ENCODE measurements at regions not wholly inside any gene's neighbourhood (a gene's known extent, or its start where the extent isn't known, plus 50 kb on each side); places are given as distances from the start of the nearest gene placed in this dataset.
"Not testable (repeated sequence)": the region's sequence is repeated elsewhere in the genome, so short reads cannot be mapped to it uniquely, and the experiment has no call there.

GRCh38 chr14:104252256-104253215, 114.1 kb downstream of the KIF26A start:
- no peak for DNase-seq

DNA sequence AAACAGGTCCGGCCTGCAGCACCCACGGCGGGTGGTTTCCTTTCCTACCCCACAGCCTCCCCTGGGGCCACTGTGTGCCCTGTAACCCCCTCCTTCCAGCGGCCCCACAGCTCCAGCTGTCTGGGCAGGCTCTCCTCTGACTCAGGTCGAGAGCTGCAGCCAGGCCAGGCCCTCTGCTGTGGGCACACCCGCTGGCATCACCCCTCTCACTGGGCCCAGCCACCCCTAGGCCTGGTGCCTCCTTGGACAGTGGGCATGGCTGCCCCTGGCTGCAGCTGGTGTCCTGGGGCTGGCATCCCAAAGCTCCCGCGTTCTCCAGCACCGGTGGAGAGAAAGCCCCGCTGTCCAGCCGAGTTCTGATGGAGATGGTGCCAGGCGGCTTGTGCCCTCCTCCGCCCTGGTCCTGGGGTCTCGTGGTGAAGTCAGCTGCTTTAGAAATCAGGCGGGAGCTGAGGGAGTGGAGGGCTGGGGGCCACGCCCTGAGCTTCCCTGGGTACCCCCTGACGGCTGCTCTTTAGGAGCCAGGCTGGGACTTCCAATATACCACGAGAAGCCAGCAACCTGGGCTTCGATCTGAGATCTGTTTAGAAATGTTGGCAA, 114.9 kb downstream of the KIF26A start:
- DNase-seq, result no peak

GRCh38 chr14:104253901-104254353, 115.5 kb downstream of the KIF26A start:
- no peak for DNase-seq

DNA sequence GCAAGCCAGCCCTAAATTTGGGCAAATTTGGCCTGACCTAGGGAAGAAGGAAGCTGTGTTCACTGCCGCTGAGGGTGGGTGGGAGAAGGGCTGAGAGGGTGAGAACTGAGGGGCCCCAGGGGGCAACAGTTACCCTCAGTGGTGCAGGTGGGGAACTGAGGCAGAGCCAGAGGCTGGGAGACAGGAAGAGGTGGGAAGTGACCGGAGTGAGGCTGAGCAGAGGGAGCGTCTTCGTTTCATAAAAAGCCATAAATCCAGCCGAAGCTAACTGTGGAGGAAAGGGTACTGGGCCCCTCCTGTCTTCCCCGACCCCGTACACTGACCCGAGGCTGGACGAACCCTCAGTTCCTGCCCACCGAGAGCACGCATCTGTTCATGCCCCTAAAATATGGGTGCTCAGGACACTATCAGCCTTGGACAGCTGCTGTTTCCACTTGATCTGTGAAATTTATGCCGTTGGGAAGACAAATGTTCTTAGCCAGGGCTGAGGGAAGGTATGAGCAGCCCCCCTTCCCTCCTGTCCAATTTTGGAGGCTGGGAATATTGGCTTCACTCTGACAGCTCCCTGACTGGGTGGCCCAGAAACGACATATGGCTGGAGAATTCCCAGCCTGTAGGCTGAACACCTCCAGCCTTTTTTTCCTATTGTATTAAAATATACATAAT, 116.5 kb downstream of the KIF26A start:
- DNase-seq, result no peak

DNA sequence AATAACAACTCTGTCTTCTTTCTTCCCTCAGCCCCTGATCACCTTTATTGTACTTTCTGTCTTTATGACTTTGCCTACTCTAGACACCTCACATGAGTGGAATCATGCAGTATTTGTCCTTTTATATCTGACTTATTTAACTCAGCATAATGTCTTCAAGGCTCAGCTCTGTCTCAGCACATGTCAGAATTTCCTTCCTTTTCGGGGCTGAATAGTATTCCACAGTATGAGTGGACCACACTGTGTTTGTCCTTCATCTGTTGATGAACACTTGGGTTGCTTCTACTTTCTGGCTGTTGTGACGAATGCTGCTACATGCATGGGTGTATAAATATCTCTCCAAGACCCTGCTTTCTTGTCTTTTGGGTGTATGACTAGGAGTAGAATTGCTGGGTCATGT, 117.6 kb downstream of the KIF26A start:
- no peak for DNase-seq

GRCh38 chr14:104262515-104263514, 124.4 kb downstream of the KIF26A start:
- DNase-seq, result no peak

GRCh38 chr14:104263675-104264358, 125.4 kb downstream of the KIF26A start:
- no peak for DNase-seq

DNA sequence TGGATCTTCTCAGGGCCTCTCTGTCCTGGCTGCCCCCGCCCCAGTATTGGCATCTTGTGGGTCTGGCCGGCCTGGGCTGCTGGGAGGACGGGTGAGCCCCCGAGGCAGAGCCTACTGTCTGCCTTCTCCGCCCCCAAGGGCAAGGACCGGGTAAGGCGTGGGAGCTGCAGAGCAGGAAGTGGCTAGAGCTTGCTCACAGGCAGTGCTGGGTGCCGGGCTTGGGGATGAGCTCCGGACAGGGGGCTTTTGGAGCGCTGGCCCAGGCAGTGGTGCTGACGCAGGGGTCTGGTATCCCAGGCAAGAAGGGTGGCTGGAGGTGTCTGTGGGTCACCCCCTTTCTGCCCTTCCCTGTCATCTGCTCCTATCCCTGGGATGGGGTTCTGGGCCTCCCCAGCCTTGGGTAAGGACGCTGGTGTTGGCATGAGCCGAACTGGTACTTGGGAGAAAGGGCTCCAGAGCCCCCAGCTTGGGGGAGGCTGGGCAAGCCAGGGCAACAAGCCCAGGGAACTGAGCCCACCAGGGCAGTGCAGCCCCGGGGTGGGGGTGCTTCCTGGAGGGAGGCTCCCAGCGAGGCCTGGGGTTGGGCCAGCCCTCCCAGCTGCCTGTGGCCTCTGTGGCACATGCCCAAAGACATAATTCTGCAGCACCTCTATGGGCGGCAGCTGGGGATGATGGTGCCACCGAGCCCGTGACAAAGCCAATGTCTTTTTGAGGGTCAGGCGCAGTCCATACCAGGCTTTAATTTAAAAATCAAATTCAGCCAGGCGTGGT, 126.3 kb downstream of the KIF26A start:
- no peak for DNase-seq

- no peak for DNase-seq
Measured at GRCh38 chr14:104265918-104266630, 127.7 kb downstream of the KIF26A start.

GRCh38 chr14:104266631-104267575, 128.5 kb downstream of the KIF26A start:
- DNase-seq, result no peak

DNA sequence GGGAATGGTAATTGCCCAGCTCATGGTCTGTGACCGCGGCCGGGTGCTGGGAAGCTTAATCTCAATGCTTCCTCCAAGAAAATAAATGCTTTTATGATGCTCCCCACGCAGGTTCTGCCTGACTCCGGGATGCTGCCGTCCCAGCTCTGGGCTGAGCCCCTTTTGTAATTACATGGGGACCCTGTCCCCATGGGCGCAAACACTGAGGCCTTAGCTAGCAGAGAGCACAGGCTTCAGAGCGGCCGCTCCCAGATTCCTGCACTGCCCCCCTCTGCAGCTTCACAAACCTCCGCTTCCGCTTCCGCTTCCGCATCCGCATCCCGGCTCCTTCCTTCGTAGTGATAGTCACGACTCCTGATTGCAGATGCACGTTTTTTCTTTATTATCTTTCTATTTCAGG, 129.5 kb downstream of the KIF26A start:
- DNase-seq, result no peak

DNA sequence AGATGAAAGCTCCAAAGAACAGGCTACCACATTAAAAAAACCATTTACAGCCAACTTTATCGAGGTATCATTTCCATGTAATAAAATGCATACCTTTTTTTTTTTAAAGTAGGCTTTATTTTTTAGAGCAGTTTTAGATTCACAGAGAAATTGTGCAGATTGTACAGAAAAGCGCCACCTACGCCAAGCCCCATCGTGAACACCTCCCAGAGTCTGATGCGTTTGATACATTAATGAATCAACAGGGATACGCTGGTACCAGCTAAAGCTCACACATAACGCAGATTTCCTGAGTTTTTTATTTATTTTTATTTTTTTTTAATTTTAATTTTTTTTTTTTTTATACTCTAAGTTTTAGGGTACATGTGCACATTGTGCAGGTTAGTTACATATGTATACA, 129.9 kb downstream of the KIF26A start:
- no peak for DNase-seq

- no peak for DNase-seq
Measured at GRCh38 chr14:104268725-104269436, 130.5 kb downstream of the KIF26A start.

DNA sequence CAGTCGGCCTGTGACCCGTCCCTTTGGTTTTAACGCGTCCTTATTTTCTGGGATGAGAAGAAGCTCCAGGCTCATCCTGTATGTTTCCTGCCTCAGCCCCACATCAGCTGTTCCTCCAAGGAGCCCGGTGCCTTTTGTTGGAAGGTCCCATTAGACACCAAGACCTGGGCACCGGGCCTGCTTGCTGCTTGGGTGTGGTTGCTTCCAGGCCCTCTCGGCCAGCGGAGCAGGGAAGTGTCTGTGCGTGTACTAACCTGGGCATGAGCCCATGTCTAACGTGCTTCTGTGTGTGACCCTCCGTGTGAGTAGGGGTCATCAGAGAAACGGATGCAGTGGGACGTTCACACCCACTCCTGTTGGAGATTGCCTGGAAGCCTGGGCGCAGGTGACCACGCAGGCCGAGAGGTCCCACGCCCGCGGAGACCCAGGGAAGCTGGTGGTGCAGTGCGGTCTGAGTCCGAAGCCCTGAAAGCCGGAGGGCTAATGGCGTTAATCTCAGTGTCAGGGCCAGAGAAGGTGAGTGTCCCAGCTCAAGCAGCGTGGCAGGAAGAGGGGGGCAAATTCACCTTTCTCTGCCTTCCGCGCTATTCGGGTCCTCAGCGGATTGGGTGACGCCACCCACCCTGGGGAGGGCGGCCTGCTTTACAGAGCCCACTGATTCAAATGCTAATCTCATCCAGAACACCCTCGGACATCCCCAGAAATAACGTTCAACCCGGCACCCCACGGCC, 131.3 kb downstream of the KIF26A start:
- not testable (repeated sequence) for DNase-seq

- DNase-seq, result no peak
Measured at GRCh38 chr14:104271391-104271790, 133.0 kb downstream of the KIF26A start.

DNA sequence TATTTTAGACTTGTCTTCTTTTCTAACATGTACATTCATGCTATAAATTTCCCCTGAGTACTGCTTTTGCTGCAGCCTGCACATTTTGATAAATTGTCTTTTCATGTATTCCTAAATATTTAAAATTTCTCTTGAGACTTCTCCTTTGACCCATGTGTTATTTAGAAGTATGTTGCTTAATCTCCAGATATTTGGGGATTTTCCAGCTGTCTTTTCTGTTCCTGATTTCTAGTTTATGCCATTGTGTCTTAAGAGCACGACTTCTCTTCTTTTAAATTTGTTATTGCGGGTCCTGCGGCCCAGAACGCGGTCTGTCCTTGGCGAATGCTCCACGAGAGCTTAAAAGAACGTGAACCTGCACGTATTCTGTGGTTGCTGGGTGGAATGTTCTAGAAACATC, 136.4 kb downstream of the KIF26A start:
- no peak for DNase-seq

GRCh38 chr14:104277416-104278213, 139.2 kb downstream of the KIF26A start:
- no peak for DNase-seq

All from hematopoietic multipotent progenitor cell treated with erythropoietin and hydrocortisone succinate and interleukin-3 and kit ligand, for 4 days (in vitro differentiated cells).